LNCAP (cell line): ENCODE measurements at regions not wholly inside any gene's neighbourhood (a gene's known extent, or its start where the extent isn't known, plus 50 kb on each side); places are given as distances from the start of the nearest gene placed in this dataset.

Experiments
- TF ChIP-seq, protein P1 (sequence below): fragments of 450-650 bp; IDR thresholded peaks from 2 replicates; pipeline ENCODE4 v1.5.1; 2017; ENCODE audit warnings: mild to moderate bottlenecking

DNA sequence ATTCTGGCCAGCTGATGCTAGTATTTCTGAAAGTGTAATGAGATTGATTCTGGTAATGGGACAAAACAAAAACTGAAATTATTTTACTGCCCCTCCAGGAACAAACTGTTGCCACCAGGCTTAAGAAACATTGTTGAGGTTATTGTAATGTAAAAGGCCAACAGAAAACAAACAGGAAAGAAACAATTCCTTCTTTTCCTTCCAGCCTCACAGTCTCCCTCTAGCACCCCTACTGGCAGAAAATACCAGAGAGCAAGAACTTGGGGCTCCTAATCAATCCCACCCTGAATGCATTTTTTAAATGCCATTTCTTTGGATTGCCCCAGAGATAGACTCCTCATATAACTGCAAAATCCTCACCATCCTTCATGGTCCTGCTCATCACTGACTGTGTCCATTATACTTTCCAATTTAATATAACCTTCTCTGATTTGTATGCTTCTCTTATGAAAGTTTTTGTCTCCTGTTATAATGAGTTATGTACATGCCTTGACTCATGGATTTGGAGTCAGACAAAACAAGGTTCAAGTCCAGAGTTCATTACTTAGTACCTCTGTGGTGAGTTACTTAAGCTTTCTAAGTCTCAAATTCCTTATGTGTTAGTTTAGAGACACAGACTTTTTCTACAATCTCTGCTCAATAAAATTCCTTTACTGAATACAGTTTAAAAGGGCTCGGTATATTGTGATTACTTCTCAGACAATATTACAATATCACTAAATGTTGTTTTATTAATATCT is 157.9 kb upstream of the FBN2 start:
- TF ChIP-seq, protein P1, sequence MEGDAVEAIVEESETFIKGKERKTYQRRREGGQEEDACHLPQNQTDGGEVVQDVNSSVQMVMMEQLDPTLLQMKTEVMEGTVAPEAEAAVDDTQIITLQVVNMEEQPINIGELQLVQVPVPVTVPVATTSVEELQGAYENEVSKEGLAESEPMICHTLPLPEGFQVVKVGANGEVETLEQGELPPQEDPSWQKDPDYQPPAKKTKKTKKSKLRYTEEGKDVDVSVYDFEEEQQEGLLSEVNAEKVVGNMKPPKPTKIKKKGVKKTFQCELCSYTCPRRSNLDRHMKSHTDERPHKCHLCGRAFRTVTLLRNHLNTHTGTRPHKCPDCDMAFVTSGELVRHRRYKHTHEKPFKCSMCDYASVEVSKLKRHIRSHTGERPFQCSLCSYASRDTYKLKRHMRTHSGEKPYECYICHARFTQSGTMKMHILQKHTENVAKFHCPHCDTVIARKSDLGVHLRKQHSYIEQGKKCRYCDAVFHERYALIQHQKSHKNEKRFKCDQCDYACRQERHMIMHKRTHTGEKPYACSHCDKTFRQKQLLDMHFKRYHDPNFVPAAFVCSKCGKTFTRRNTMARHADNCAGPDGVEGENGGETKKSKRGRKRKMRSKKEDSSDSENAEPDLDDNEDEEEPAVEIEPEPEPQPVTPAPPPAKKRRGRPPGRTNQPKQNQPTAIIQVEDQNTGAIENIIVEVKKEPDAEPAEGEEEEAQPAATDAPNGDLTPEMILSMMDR, result peak; percentile 34

DNA sequence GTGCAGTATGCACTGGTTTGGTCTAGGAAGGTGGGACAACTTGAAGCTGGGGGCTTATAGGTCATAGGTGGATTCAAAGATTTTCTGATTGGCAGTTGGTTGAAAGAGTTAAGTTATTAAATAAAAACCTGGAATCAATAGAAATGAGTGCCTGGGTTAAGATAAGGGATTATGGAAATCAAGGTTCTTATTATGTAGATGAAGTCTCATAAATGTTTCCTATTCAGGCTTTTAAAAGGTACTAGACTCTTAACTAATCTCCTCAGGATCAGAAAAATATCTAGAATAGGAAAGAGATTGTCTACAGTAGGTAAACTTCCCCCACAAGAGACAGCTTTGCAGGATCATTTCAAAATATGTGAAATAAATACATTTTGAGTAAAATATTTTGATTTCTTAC is 163.3 kb upstream of the FBN2 start:
- TF ChIP-seq, protein P1, result no peak

DNA sequence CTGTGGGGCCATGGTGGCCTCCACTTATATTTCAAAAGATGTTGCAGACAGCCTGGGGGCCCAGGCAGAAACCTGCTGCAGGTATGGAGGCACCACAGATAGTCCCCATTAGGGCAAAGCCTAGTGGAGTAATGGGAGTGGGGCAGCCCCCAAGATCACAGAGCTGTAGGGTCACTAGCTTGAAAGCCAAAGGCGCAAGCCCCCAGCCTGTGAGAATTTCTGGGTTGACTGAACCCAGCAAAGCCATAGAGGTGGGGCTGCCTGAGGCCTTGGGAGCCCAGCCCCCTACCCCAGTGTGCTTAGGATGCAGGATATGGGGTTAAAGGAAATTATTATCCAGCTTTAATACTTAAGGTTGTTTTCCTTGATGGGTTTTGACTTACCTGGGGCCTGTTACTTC is 165.3 kb upstream of the FBN2 start:
- TF ChIP-seq, protein P1, result no peak

DNA sequence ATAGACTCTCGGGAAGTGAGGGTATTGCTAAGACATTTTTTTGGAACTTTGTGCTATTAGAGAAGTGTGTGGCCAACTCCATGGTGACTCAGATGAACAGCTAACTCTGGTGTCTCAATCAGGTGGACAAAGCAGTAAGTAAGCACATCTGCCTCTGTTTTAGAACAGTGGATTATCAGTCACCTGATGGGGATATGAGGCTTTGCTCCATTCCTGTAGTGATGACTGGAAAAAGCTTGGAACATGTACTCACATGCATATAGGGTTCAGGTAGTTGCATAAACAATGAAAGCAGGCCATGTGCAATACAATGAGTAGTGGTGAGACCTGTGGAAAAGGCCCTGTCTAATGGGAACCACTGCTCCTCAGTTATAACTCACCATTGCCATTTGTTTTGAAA is 168.2 kb upstream of the FBN2 start:
- TF ChIP-seq, protein P1, result no peak

DNA sequence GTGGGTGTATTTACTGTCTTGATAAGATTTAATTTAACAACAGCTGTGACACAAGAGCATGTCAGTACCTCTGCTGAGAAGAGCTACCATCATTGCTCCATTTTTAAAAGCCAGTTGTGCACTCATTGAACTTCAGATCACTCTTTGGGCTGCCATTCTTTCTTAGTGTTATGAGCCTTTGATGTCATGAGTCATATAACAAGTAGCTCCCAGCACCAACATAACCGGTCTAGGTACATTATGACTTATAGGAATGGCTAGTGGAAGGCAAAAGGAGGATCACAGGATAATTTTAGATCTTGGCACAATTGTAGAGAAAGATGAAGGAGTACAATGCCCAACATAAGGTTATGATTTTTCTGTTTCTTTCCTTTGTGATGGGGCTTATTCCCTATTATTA is 170.8 kb upstream of the FBN2 start:
- TF ChIP-seq, protein P1, result no peak

DNA sequence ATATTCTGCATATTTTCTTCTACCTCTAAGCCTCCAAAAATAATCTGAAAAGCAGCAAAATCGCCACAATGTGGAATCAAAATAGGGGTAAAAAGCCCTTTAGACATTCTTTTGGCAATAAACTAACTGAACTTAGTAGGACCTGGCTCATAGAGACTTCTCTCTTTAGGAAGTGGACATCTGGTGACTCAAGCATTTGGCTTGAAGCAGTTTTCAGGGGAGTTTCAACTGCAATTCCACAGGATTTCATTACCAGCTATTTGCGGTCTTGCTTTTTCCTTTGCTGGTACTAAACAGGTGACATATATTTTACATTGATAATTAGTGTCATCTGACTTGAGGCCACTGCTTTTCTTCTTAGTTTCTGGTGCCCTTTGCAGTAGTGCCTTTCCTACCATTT is 173.2 kb upstream of the FBN2 start:
- TF ChIP-seq, protein P1, result no peak

DNA sequence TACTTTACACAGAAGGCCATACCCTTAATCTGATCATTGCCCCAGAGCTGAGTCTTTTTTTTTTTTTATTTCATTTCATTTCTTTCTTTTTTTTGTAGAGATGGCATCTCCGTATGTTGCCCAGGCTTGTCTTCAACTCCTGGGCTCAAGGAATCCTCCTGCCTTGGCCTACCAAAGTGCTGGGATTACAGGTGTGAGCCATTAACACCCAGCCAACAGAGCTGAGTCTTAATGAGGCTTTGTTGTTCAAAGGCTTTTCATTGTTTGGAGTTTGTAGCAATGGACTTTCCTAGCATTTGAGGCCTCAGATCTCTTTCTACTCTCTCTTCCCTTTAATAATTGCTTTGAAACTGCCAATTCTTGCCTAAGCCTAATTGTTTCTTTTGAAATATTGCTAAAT is 176.5 kb upstream of the FBN2 start:
- TF ChIP-seq, protein P1, result no peak

DNA sequence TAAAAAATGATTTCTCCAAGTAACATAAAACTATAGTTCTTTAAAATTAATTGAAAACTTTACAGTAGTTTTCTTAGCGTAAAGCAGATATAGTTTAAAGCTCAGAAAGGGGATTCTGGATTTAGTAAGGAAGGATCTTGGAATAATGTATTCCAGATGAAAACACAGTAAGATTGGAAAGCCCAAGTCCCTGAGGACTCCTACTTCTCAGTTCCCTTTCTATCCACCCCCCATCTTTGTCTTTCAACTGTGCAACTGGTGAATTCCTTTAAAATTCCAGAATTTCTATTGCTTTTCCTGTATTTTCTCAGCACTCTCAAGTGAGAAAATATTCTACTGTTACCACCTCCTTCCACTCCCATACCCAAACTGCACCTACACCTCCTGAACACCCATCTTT is 184.5 kb upstream of the FBN2 start:
- TF ChIP-seq, protein P1, result no peak
